SIG-M5 treated with dmso at 0.1 percent for 504 hours (cell line): ENCODE measurements at regions not wholly inside any gene's neighbourhood (a gene's known extent, or its start where the extent isn't known, plus 50 kb on each side); places are given as distances from the start of the nearest gene placed in this dataset.

Experiments
- DNase-seq: peaks from one replicate; lab custom pipeline; 2025; ENCODE audit not compliant: unreplicated experiment; lab: John Stamatoyannopoulos, UW

- DNase-seq: no peak
Observed at GRCh38 chr4:137468836-137469235, 63.5 kb downstream of the PCDH18 start.

GRCh38 chr4:137467537-137467936 lies 64.8 kb downstream of the PCDH18 start:
- DNase-seq: no peak

DNA sequence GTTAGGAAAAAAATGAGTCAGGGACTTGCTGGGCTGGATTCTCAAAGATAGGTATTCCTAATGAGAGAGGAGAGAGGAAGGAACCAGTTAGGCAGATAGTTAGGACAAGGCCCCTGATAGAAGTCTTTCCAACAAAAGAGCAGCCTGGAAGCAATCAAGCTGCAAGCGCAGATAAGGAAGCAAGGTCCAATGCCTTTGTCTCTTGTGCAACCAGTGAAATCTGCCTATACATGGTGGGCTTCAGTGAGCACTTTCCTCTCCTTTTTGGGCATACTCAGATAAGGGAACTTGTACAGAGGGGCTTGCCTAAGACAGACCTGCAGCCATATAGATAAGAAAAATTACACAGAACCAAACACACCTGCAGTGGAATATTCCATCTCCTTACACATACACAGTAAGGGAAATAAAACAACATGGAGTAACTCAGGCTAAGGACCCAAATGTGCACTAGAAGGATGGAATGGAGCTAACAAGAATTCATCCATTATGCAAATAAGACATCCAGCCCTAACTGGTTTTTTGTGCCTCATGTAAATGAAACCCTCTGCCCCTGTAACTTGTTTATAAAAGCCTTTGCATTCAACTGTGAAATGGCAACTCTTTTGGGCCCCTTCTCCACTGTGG lies 68.8 kb downstream of the PCDH18 start:
- DNase-seq: no peak

DNA sequence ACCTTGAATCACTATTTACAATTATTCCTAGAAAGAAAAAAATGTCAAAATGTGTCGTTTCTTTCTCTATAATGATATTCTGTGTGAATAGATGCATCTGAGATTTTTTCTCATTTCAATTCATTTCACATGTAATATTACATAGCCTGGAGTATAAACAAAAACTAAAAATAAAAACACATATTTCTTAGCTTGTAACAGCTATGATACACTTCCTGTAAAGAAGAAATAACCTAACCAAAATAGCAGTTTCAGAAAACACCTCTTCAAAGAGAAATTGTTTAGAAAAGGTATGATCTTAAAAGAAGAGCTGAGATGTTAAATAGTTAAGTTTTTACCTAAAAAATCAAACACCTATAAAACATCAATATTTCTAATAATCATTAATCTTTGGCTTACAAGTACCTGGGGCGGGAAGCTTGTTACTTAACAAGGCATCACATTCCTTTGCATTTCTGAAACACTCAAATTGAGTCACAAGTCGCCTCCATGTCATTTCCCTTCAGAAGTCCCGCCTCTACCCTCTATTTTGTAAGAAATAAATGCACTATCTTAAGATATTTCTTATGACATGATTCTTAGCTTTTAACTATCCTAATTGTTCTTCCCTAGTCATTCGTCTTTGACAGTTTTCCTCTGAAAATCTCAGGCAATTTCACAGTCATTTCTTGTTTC lies 76.5 kb downstream of the PCDH18 start:
- DNase-seq: no peak

DNA sequence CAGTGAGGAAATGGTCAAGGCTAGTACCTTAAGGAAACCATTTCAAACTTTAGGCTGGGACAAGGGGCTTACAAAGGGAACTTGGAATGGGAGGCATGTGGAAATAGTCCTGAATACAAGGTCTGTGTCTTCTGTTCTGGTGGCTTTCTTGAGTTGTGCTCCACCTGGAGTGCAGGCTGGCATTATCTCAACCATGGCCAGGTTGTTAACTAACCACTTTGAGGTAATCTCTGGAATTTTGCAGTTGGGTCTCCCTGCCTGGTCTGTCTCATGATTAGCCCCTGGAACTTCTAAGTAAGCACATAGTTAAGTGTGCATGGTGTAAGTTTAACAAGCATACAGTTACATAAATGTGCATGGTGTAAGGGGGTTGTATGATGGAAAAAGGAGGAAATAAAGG lies 77.5 kb downstream of the PCDH18 start:
- DNase-seq: no peak

DNA sequence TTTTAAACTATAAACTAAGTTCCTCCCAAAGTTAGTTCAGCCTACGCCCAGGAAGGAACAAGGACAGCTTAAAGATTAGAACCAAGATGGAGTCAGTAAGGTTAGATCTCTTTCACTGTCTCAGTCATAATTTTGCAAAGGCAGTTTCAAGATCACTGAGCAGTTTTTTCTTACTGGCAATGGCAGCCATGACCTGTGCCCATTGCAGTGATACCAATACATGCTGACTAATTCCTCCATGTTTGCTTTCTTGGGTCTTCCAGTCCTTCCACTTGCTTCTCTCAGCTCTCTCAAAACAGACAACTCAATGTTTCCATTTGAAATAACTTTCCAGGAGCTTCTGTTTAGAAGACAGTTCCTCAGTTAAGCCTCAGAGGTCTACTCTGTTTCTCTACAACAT lies 79.5 kb downstream of the PCDH18 start:
- no peak for DNase-seq

DNA sequence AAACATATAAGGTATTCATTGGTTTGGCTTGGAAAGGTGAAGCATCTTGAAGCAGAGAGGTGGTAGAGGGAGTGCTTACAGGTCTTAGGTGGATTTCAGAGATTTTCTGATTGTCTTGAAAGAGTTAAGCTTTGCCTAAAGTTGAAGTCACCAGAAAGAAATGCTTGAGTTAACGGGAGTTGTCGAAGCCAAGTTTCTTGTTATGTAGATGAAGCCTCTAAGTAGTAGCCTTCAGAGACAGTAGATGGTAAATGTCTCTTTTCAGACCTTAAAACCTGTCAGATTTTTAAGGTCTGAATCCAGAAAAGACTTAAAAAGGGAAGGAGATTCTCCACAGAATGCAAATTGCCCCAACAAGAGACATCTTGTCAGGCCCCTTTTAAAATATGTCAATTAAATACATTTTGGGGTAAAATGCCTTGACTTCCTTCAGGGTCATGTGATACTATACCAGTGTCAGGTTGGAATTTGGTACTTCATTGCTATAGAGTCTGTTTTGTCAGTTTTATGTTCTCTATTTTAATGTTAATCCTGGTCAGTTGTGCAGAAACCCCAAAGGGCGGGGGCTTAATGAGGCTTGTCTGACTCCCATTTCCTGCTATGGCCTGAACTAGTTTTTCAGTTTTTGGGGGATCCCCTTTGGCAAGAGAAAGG lies 81.0 kb downstream of the PCDH18 start:
- no peak for DNase-seq

- DNase-seq: no peak
Observed at GRCh38 chr4:137448402-137448801, 83.9 kb downstream of the PCDH18 start.

- no peak for DNase-seq
Observed at GRCh38 chr4:137446071-137446470, 86.2 kb downstream of the PCDH18 start.

GRCh38 chr4:137443031-137443800 lies 89.1 kb downstream of the PCDH18 start:
- no peak for DNase-seq

- DNase-seq: no peak
Observed at GRCh38 chr4:137432446-137433311, 99.6 kb downstream of the PCDH18 start.

- no peak for DNase-seq
Observed at GRCh38 chr4:137430171-137430570, 102.1 kb downstream of the PCDH18 start.

GRCh38 chr4:137427411-137427810 lies 104.9 kb downstream of the PCDH18 start:
- DNase-seq: no peak

- no peak for DNase-seq
Observed at GRCh38 chr4:137425281-137425680, 107.0 kb downstream of the PCDH18 start.

DNA sequence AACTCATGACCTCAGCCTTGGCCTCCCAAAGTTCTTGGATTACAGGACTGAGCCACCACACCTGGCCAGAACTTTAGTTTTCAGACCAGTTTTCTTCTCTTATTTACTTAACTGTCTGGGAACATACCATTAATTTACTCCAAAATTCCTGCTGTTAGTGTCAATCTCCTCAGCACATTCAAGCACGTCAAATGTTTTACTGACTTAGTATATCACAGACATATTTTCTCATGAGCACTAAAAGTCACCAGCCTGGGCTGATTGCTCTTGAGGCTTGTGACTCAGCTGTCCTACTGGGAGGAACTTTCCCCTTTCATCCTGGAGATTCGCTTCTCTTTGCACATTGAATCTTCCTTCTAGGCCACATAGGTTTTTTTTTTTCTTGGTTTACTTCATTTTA lies 109.6 kb downstream of the PCDH18 start:
- no peak for DNase-seq

DNA sequence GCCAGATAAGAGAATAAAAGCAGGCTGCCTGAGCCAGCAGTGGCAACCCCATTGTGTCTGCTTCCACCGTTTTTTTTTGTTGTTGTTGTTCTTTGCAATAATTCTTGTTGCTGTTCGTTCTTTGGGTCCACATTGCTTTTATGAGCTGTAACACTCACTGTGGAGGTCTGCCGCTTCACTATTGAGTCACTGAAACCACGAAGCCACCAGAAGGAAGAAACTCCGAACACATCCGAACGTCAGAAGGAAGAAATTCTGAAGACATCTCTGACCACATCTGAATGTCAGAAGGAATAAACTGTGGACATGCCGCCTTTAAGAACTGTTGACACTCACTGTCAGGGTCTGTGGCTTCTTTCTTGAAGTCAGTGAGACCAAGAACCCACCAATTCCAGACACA lies 110.5 kb downstream of the PCDH18 start:
- peak; percentile 28 for DNase-seq

GRCh38 chr4:137420901-137421396 lies 111.3 kb downstream of the PCDH18 start:
- DNase-seq: no peak

DNA sequence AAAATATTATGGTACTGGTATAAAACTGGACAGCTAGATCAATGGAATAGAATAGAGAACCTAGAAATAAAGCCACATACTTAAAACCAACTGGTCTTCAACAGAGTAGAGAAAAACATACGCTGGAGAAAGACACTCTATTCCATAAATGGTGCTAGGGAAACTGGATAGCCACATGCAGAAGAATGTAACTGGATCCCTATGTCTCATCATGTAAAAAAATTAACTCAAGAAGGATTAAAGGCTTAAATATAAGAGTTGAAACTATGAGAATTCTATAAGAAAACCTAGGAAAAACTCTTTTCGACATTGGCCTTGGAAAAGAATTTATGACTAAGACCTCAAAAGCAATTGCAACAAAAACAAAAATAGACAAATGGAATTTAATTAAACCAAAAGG lies 114.6 kb downstream of the PCDH18 start:
- DNase-seq: no peak

DNA sequence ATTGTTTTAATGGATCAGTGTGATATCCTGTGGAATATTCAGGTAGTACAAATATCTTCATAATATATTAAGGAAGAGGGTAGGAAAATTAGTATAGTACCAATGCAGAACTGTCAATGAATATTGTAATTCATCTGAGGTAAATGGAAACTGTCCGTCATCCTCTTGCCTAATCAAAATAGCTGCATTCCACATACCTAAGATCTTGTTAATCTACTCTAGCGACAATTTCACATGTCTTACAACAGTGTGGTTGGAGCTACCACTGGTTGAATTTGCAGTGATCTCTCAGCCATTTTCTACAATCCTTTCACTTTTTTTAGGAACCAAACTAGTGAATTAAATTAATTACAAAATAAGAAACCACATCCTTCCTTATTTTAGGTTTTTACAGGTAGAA lies 117.5 kb downstream of the PCDH18 start:
- DNase-seq: no peak

DNA sequence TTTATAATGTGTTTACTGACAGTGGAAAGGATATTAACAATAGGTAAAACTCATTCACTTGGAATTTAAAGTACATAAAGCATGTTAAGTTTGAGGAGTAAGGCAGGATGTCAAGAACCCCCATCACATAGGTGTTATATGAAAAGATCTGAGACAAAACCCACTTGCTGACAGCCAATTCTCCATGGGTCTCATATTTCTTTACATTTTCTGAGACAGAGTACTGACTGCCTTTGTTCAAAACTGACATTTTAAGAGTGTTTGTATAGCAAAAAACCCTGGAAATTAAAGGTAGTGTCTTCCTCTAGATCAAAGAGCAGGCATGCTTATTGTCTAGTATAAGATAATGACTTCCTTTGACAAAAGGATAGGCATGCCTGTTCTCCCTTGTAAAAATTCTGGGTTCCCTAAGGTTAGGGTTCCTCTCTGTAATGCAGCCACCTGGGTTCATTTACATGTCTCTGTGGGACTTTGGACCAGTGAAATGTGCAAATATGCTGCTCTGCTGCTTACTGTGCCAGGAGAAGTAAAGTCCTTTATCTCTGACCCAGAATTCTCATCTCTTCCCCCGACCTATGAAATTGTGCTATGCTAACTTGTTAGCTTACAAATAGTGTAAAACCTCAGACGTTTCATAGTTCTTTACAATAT lies 123.6 kb downstream of the PCDH18 start:
- no peak for DNase-seq
